ENCODE measurements at regions not wholly inside any gene's neighbourhood (a gene's known extent, or its start where the extent isn't known, plus 50 kb on each side); places are given as distances from the start of the nearest gene placed in this dataset.

GRCh38 chr10:64080071-64080470 is 558.9 kb downstream of the REEP3 start:
- no peak for DNase-seq (ENCODE audit: low spot score)

- no peak for DNase-seq (ENCODE audit: low spot score)
These were observed 560.8 kb downstream of the REEP3 start for GRCh38 chr10:64081947-64082482.

DNA sequence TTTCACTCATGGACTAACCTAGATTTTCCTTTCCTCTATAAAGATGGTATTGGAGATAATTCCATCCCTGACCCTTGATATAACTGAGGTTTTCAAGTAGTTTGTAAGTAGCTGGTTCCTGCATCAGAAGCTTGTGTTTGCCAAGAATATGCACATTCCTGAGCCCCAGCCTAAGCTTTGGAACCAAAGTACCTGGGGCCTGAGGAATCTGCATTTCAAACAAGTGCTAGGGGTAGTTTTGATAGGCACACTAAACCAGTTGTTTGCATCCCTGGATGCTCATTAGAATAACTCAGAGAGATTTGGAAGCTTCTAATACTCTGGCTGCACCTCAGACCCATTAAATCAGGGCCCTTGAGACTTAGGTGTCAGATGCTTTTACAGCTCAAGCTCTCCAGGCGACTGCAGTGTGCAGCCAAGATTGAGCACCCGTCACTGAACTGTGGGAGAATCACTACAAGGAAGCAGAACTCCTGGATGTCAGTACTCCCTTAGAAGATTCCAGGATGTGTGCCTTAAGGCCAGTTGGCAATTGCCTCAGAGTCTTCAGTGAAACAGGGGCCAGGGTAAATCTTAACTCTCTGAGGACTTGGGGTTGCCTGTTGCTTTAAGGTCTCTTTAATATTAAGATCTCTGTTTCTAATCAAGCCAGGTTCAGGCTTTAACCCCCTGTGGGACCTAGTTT is 565.0 kb downstream of the REEP3 start:
- DNase-seq (ENCODE audit: low spot score) = no peak

- no peak for DNase-seq (ENCODE audit: low spot score)
These were observed 568.4 kb downstream of the REEP3 start for GRCh38 chr10:64089648-64090047.

DNA sequence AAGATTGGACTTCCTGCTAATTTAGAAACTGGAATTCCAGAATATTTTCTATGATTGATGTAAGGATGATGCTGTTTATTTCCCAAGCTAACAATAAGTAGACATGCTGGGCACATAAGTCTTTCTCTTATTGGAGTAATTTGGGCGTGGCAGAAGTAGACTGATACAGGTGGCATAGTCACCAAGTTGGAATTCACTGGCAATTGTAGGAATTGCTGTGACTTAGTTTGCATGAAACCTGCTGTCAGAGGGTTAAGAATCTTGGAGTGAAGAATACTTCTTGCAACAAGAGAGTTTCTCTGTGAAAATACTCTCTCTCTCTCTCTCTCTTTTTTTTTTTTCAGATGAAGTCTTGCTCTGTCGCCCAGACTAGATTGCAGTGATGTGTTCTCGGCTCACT is 569.7 kb downstream of the REEP3 start:
- no peak for DNase-seq (ENCODE audit: low spot score)

GRCh38 chr10:64091897-64092296 is 570.7 kb downstream of the REEP3 start:
- no peak for DNase-seq (ENCODE audit: low spot score)

DNA sequence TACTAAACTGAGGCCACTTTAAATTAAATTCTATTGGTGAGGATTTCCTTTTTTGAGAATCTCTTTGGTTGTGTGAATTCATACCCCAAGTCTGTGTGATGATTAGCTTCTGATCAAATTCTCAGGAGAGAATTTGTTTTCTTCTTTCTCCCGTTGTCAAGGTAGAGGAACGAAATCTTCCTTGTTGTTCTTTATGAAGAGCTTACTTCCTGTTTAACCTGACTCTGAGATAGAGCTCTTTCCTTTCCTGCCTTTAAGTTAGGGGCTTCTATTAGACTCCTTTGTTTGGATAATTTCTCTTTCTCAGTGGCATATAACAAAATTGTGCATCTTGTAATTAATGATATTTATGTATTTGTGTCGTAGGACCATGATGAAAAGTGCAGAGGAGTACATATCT is 572.1 kb downstream of the REEP3 start:
- DNase-seq (ENCODE audit: low spot score) = no peak

GRCh38 chr10:64093946-64094535 is 572.8 kb downstream of the REEP3 start:
- no peak for DNase-seq (ENCODE audit: low spot score)

DNA sequence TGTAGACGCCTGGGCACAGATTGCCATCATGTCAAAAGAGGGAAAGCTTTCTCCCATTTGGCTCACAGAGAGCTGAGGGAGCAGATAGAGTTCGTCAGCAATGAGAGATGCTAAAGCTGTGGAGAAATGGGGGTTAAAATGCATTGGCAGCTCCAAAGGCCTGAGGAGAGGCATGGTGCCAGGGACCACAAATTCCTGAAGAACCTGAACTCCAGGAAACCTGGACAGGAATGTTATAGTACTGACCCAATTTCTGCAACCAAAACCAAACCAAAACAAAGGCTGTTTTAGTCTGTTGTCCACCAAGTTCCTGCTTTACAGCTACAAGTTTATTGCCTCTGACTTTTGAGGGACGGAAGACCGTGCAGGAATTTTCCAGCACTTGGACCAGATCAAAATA is 575.7 kb downstream of the REEP3 start:
- no peak for DNase-seq (ENCODE audit: low spot score)

- DNase-seq (ENCODE audit: low spot score) = no peak
These were observed 576.4 kb downstream of the REEP3 start for GRCh38 chr10:64097391-64098122.

GRCh38 chr10:64098994-64099393 is 577.8 kb downstream of the REEP3 start:
- DNase-seq (ENCODE audit: low spot score) = no peak

GRCh38 chr10:64101606-64102263 is 580.5 kb downstream of the REEP3 start:
- DNase-seq (ENCODE audit: low spot score) = no peak

- DNase-seq (ENCODE audit: low spot score) = no peak
These were observed 581.0 kb downstream of the REEP3 start for GRCh38 chr10:64102264-64102633.

- no peak for DNase-seq (ENCODE audit: low spot score)
These were observed 581.7 kb downstream of the REEP3 start for GRCh38 chr10:64102916-64103315.

GRCh38 chr10:64103750-64104470 is 582.7 kb downstream of the REEP3 start:
- DNase-seq (ENCODE audit: low spot score) = no peak

DNA sequence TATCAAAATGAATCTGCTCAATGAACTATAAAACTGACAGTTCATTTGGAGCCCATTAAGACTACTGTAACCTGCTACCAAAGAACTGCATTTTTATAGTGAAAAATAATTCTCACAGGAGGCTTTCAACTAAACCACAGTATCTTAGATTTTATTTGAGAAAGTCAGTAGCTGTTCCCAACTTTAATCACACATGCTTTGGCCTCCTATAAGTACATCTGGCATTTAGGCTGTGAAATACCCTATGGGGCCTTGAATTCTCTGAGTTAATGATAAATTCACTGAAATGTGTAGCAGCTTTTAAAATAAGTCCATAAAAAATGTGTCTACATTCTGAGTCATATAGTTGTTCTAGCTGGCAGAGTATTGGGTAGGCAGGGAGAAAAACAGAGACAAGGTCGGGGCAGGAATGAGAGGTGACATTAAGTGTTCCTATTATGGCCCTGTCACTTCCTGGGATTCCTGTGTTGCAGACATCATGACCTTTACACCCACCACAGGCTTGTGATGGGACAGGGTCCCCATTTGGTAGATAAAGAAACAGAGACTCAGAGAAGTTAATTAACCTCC is 588.8 kb downstream of the REEP3 start:
- DNase-seq (ENCODE audit: low spot score) = no peak

GRCh38 chr10:64112701-64113355 is 591.6 kb downstream of the REEP3 start:
- DNase-seq (ENCODE audit: low spot score) = no peak

GRCh38 chr10:64113375-64113774 is 592.2 kb downstream of the REEP3 start:
- DNase-seq (ENCODE audit: low spot score) = no peak

DNA sequence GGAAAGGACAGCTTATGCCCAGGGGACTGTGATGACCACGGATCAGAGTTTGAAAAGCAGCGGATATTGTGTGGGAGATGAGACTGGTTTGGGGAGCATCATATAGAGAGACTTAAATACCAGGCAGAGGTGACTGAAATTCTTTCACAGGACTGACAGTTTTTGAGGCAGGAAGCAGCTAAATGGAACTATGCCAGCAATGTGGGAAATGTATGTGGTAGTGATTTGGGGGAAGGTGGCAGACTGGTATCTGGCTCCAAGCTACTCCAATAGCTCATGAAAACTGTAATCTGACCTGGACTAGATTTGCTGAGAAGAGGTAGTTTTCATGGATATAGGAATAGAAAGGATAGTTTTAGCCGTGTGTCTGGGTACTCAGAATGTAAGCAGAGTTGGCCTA is 592.6 kb downstream of the REEP3 start:
- no peak for DNase-seq (ENCODE audit: low spot score)

DNA sequence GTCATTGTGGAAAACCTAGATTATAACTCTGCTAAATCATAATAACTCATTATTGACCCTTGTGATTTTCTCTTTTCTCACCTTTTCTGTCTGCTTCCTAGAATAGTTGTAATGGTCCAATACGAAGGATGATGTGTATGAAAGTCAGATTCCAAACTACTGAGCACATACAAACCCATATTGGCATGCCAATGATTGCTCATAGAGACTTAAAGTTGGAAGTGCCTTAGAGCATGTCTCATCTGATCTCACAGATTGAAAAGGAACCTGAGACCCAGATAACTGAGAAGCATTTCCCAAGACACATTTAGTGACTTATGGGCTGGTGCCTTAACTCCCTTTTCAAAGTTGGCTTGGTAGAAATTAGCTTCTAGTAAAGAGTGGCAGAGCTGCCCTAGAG is 594.3 kb downstream of the REEP3 start:
- DNase-seq (ENCODE audit: low spot score) = no peak
